GM12875 (cell line): ENCODE measurements at regions not wholly inside any gene's neighbourhood (a gene's known extent, or its start where the extent isn't known, plus 50 kb on each side); places are given as distances from the start of the nearest gene placed in this dataset.

Experiments used
- H3K4me3 ChIP-seq: one replicate; pipeline ENCODE4 v1.5.1; 2011; ENCODE audit warnings: low read depth, low read length, control low read depth
- CTCF ChIP-seq: IDR thresholded peaks from 2 replicates; pipeline ENCODE4 v1.5.1; 2011; ENCODE audit warnings: low read depth, mild to moderate bottlenecking, control low read depth, inconsistent platforms, low read length, moderate library complexity, borderline replicate concordance; ENCODE audit not compliant: insufficient read depth

GRCh38 chr5:96072791-96073165, 111.1 kb upstream of the ELL2 start:
- no peak overlapping the region for H3K4me3 ChIP-seq
- no peak for TF ChIP-seq CTCF

GRCh38 chr5:96072138-96072790, 110.6 kb upstream of the ELL2 start:
- H3K4me3 ChIP-seq, result no peak overlapping the region
- TF ChIP-seq CTCF, result no peak

- TF ChIP-seq CTCF, result no peak
Observed at GRCh38 chr5:96070622-96071225, 109.1 kb upstream of the ELL2 start.

GRCh38 chr5:96067894-96068614, 106.4 kb upstream of the ELL2 start:
- TF ChIP-seq CTCF, result no peak
- H3K4me3 ChIP-seq, result no peak overlapping the region

More at GRCh38 chr5:96070622-96071225, 109.1 kb upstream of the ELL2 start:
- no peak overlapping the region for H3K4me3 ChIP-seq

- no peak overlapping the region for H3K4me3 ChIP-seq
- TF ChIP-seq CTCF, result no peak
Observed at GRCh38 chr5:96067251-96067650, 105.6 kb upstream of the ELL2 start.

- no peak for TF ChIP-seq CTCF
- no peak overlapping the region for H3K4me3 ChIP-seq
Observed at GRCh38 chr5:96066386-96066719, 104.7 kb upstream of the ELL2 start.
